ENCODE measurements at regions not wholly inside any gene's neighbourhood (a gene's known extent, or its start where the extent isn't known, plus 50 kb on each side); places are given as distances from the start of the nearest gene placed in this dataset.

DNA sequence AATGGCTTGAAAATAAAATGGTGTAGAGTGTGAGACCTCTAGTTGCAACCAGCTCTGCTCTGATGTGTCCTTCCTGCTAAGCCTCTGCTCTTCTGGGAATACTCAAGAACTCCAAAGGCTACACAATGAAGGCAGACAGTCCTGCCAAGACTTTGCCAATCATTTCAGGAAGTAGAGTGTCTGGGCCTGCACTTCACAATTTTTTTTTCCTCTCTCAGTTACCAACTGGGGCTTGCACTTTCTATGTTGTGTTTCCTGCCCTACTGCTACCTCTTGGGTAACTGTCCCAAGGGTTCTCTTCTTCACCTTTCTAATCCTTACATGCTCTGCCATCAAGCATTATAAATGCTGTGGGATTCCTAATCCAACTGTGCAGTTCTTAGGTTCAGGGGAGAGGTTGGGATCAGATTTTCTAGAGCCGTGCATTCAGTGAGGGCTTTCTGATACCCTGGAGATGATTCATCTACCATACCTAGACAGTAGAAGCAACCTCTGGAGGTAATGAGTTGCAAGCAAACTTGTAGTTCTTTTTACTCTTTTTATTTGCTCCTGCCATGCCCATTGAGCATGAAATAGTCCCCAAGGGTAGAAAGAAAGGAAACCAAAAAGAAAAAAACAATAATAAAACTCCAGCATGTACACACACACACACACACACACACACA, 365.9 kb downstream of the MLLT3 start:
- ChIA-PET CTCF (ENCODE audit: partially characterized antibody) (no interaction called here), POLR2A (ENCODE audit: partially characterized antibody) (no interaction called here)
- no peak overlapping the region for H3K4ac ChIP-seq (replicated peaks; ENCODE audit: insufficient read length, low read depth, low read length)
- WGBS, 2 experiments (ENCODE audit: extremely low coverage in 1 of 2, insufficient coverage in 1 of 2, insufficient read length in 1 of 2, insufficient replicate concordance in 2 of 2, low coverage in 1 of 2, low lambda C conversion rate in 2 of 2, missing lambda C conversion rate in 1 of 2) = 80% methylated on average over 1 of the region's 1 CpG; no CpG with 5 or more reads in 1 of the 2 experiments
- H4K8ac ChIP-seq (ENCODE audit: extremely low read depth, insufficient read depth, low read length) = no peak overlapping the region
- no peak overlapping the region for H3K4me3 ChIP-seq (ENCODE audit: extremely low read depth in 1 of 4, insufficient read depth in 2 of 4, low read depth in 3 of 4, low read length in 4 of 4)
- H4K20me1 ChIP-seq (replicated peaks in 1 of 2; ENCODE audit: control insufficient read depth in 1 of 2, insufficient read depth in 2 of 2, low read length in 2 of 2) = no peaks in the 10 kb centered on the region
- H2BK120ac ChIP-seq (replicated peaks; ENCODE audit: low read depth, low read length) = no peak overlapping the region
- H2BK15ac ChIP-seq (ENCODE audit: low read length) = no peak overlapping the region
- H3K9me3 ChIP-seq (ENCODE audit: insufficient read depth in 2 of 2, low read depth in 1 of 2, low read length in 1 of 2) = no peaks in the 10 kb centered on the region
- H2BK20ac ChIP-seq (ENCODE audit: low read length) = no peak overlapping the region
- no peaks in the 10 kb centered on the region for H3K79me1 ChIP-seq (ENCODE audit: low read depth, low read length)
- H2BK5ac ChIP-seq (ENCODE audit: low read depth, low read length) = no peak overlapping the region
- TF ChIP-seq FOSL1 (IDR thresholded peaks at IDR 0.05; ENCODE audit: insufficient read depth, low read depth, low read length) (no peak), SP4 (IDR thresholded peaks at IDR 0.05; ENCODE audit: low read length) (no peak), HDAC6 (IDR thresholded peaks at IDR 0.05; ENCODE audit: low read depth, low read length) (no peak), NANOG (IDR thresholded peaks at IDR 0.05; ENCODE audit: insufficient read depth, low read depth, low read length, poor library complexity, severe bottlenecking) (no peak), RFX5 (IDR thresholded peaks at IDR 0.05; ENCODE audit: borderline replicate concordance, low read depth, low read length) (no peak), CHD1 (IDR thresholded peaks at IDR 0.05; ENCODE audit: low read depth, low read length) (no peak), EGR1 (IDR thresholded peaks at IDR 0.05; ENCODE audit: borderline replicate concordance, low read depth, low read length) (no peak), RAD21 (IDR thresholded peaks at IDR 0.05 in 1 of 2, conservative IDR thresholded peaks at IDR 0.05 in 1 of 2; ENCODE audit: low read depth in 2 of 2, low read length in 2 of 2) (no peak), TAF1 (IDR thresholded peaks at IDR 0.05; ENCODE audit: low read depth, low read length) (no peak), POLR2AphosphoS5 (IDR thresholded peaks at IDR 0.05; ENCODE audit: low read depth, low read length) (no peak), RBBP5 (IDR thresholded peaks at IDR 0.05; ENCODE audit: borderline replicate concordance, low read depth, low read length) (no peak), SUZ12 (IDR thresholded peaks at IDR 0.05; ENCODE audit: low read length) (no peak), TCF12 (IDR thresholded peaks at IDR 0.05; ENCODE audit: low read depth, low read length) (no peak), ASH2L (IDR thresholded peaks at IDR 0.05; ENCODE audit: low read length) (no peak), SP1 (IDR thresholded peaks at IDR 0.05; ENCODE audit: low read depth, low read length) (no peak)
- H3K14ac ChIP-seq (ENCODE audit: insufficient read length) = no peak overlapping the region
- no peak overlapping the region for H2BK12ac ChIP-seq (ENCODE audit: low read depth, low read length)
- H2AFZ ChIP-seq (ENCODE audit: low read length) = no peak overlapping the region
- no peaks in the 10 kb centered on the region for H3K79me2 ChIP-seq (ENCODE audit: control insufficient read depth in 1 of 2, insufficient read depth in 2 of 2, low read length in 2 of 2)
- no peak overlapping the region for H4K91ac ChIP-seq (replicated peaks; ENCODE audit: insufficient read length, low read length)
- H2AK5ac ChIP-seq (ENCODE audit: low read depth, low read length) = no peak overlapping the region
- H3K9ac ChIP-seq (replicated peaks in 1 of 4; ENCODE audit: extremely low read depth in 1 of 4, low read depth in 3 of 4, low read length in 3 of 4) = no peak overlapping the region
- DNase-seq (ENCODE audit: low read depth in 1 of 2, low spot score in 2 of 2) (no peak), FAIRE-seq (no peak)
- H3K23ac ChIP-seq (ENCODE audit: insufficient read length) = no peak overlapping the region
- no peak overlapping the region for H3K4me2 ChIP-seq (ENCODE audit: insufficient read depth in 1 of 2, low read depth in 2 of 2, low read length in 2 of 2)
- no peak overlapping the region for H4K5ac ChIP-seq (ENCODE audit: insufficient read length, low read depth, low read length)
- no peaks in the 10 kb centered on the region for H3K36me3 ChIP-seq (ENCODE audit: control insufficient read depth in 2 of 4, insufficient read depth in 4 of 4, low read length in 3 of 4)
- H3K23me2 ChIP-seq (ENCODE audit: low read depth, low read length) = no peaks in the 10 kb centered on the region; the same call in 1 of the 2 replicates
- no peak overlapping the region for H3K18ac ChIP-seq (ENCODE audit: extremely low read depth, low read length)
- H3K27me3 ChIP-seq (replicated peaks in 1 of 4; ENCODE audit: control insufficient read depth in 3 of 4, extremely low read depth in 1 of 4, insufficient read depth in 3 of 4, low read length in 3 of 4) = no peaks in the 10 kb centered on the region
- no peak overlapping the region for H3K56ac ChIP-seq (replicated peaks; ENCODE audit: insufficient read length, low read depth, low read length)
- no peaks in the 10 kb centered on the region for H3K4me1 ChIP-seq (replicated peaks in 1 of 4; ENCODE audit: control insufficient read depth in 3 of 4, insufficient read depth in 4 of 4, low read length in 3 of 4)
- H3K27ac ChIP-seq (ENCODE audit: low read depth, low read length) = no peak overlapping the region

Measured in H1 (cell line).